ENCODE measurements at regions not wholly inside any gene's neighbourhood (a gene's known extent, or its start where the extent isn't known, plus 50 kb on each side); places are given as distances from the start of the nearest gene placed in this dataset.

- TF ChIP-seq, protein P1, sequence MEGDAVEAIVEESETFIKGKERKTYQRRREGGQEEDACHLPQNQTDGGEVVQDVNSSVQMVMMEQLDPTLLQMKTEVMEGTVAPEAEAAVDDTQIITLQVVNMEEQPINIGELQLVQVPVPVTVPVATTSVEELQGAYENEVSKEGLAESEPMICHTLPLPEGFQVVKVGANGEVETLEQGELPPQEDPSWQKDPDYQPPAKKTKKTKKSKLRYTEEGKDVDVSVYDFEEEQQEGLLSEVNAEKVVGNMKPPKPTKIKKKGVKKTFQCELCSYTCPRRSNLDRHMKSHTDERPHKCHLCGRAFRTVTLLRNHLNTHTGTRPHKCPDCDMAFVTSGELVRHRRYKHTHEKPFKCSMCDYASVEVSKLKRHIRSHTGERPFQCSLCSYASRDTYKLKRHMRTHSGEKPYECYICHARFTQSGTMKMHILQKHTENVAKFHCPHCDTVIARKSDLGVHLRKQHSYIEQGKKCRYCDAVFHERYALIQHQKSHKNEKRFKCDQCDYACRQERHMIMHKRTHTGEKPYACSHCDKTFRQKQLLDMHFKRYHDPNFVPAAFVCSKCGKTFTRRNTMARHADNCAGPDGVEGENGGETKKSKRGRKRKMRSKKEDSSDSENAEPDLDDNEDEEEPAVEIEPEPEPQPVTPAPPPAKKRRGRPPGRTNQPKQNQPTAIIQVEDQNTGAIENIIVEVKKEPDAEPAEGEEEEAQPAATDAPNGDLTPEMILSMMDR (conservative IDR thresholded peaks at IDR 0.05; ENCODE audit: low read length), result no peak
- no peak for TF ChIP-seq EZH2phosphoT487 (IDR thresholded peaks at IDR 0.05; ENCODE audit: borderline replicate concordance)
These were observed 203.0 kb downstream of the ARRDC4 start for GRCh38 chr15:98163319-98164045.

All from Loucy (cell line).